ENCODE measurements at regions not wholly inside any gene's neighbourhood (a gene's known extent, or its start where the extent isn't known, plus 50 kb on each side); places are given as distances from the start of the nearest gene placed in this dataset.

- intact Hi-C loops (cut with DNase I), result no loop called here
- no peak for DNase-seq
These were observed 797.6 kb downstream of the ROBO2 start for GRCh38 chr3:77837456-77838025.

- intact Hi-C loops (cut with DNase I), result no loop called here
- DNase-seq, result no peak
These were observed 819.3 kb downstream of the ROBO2 start for GRCh38 chr3:77859156-77859555.

GRCh38 chr3:77868725-77869124 is 828.8 kb downstream of the ROBO2 start:
- intact Hi-C loops (cut with DNase I), result no loop called here
- no peak for DNase-seq

- intact Hi-C loops (cut with DNase I), result no loop called here
- no peak for DNase-seq
These were observed 829.5 kb downstream of the ROBO2 start for GRCh38 chr3:77869423-77869822.

- no peak for DNase-seq
- intact Hi-C loops (cut with DNase I), result no loop called here
These were observed 831.5 kb downstream of the ROBO2 start for GRCh38 chr3:77871436-77871835.

- no peak for DNase-seq
These were observed 833.7 kb downstream of the ROBO2 start for GRCh38 chr3:77873598-77873997.

GRCh38 chr3:77885381-77885780 is 845.5 kb downstream of the ROBO2 start:
- intact Hi-C loops (cut with DNase I), result no loop called here
- no peak for DNase-seq

More at GRCh38 chr3:77873598-77873997, 833.7 kb downstream of the ROBO2 start:
- intact Hi-C loops (cut with DNase I), result no loop called here

- intact Hi-C loops (cut with DNase I), result no loop called here
- no peak for DNase-seq
These were observed 847.7 kb downstream of the ROBO2 start for GRCh38 chr3:77887611-77888010.

- DNase-seq, result no peak
- intact Hi-C loops (cut with DNase I), result no loop called here
These were observed 849.7 kb downstream of the ROBO2 start for GRCh38 chr3:77889616-77890015.

- intact Hi-C loops (cut with DNase I), result no loop called here
- DNase-seq, result no peak
These were observed 858.7 kb downstream of the ROBO2 start for GRCh38 chr3:77898621-77899020.

- DNase-seq, result no peak
- intact Hi-C loops (cut with DNase I), result no loop called here
These were observed 862.8 kb downstream of the ROBO2 start for GRCh38 chr3:77902675-77903074.

- intact Hi-C loops (cut with DNase I), result no loop called here
These were observed 866.3 kb downstream of the ROBO2 start for GRCh38 chr3:77906102-77906709.

GRCh38 chr3:77913524-77914174 is 873.8 kb downstream of the ROBO2 start:
- intact Hi-C loops (cut with DNase I), result no loop called here
- DNase-seq, result no peak

More at GRCh38 chr3:77906102-77906709, 866.3 kb downstream of the ROBO2 start:
- DNase-seq, result no peak

GRCh38 chr3:77915336-77915735 is 875.4 kb downstream of the ROBO2 start:
- no peak for DNase-seq
- intact Hi-C loops (cut with DNase I), result no loop called here

GRCh38 chr3:77917225-77917624 is 877.3 kb downstream of the ROBO2 start:
- intact Hi-C loops (cut with DNase I), result no loop called here
- no peak for DNase-seq

- no peak for DNase-seq
- intact Hi-C loops (cut with DNase I), result no loop called here
These were observed 879.3 kb downstream of the ROBO2 start for GRCh38 chr3:77919244-77919643.

GRCh38 chr3:77931255-77932009 is 891.5 kb downstream of the ROBO2 start:
- intact Hi-C loops (cut with DNase I), result no loop called here
- no peak for DNase-seq

GRCh38 chr3:77932926-77933325 is 893.0 kb downstream of the ROBO2 start:
- no peak for DNase-seq
- intact Hi-C loops (cut with DNase I), result no loop called here

GRCh38 chr3:77933926-77934325 is 894.0 kb downstream of the ROBO2 start:
- DNase-seq, result no peak
- intact Hi-C loops (cut with DNase I), result no loop called here

GRCh38 chr3:77935418-77935817 is 895.5 kb downstream of the ROBO2 start:
- intact Hi-C loops (cut with DNase I), result no loop called here
- DNase-seq, result no peak

- DNase-seq, result no peak
- intact Hi-C loops (cut with DNase I), result no loop called here
These were observed 899.8 kb downstream of the ROBO2 start for GRCh38 chr3:77939726-77940125.

Measured in posterior cingulate gyrus (tissue), 11 donors.